ENCODE measurements at regions not wholly inside any gene's neighbourhood (a gene's known extent, or its start where the extent isn't known, plus 50 kb on each side); places are given as distances from the start of the nearest gene placed in this dataset.

DNA sequence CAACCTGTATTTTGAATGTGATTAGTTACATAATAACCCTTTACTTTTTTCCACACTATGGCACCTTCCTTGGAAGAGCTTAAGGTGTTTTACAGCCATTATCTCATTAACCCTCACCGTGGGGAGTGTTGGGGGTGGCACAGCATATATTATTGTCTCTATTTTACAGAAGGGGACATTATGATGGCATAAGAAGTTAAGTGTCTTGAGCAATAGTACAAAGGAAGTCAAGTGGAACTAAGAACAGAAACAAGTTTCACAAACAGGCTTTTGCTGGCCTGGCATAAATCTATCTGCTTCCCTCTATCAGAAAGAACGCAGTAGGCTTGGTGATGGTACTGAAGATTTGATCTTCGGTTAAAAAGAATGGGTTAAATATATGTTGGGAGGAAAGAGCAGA, 169.7 kb upstream of the OTX2 start:
- H3K4me1 ChIP-seq: no peaks in the 10 kb centered on the region
- no peak overlapping the region for H3K4me3 ChIP-seq
- no peaks in the 10 kb centered on the region for H3K36me3 ChIP-seq
- peaks cover 4% of the 10 kb centered on the region for H3K27me3 ChIP-seq
- ATAC-seq: no peak
- H3K27ac ChIP-seq: no peak overlapping the region
- TF ChIP-seq POLR2A (IDR thresholded peaks at IDR 0.05): no peak
- TF ChIP-seq, protein P1, sequence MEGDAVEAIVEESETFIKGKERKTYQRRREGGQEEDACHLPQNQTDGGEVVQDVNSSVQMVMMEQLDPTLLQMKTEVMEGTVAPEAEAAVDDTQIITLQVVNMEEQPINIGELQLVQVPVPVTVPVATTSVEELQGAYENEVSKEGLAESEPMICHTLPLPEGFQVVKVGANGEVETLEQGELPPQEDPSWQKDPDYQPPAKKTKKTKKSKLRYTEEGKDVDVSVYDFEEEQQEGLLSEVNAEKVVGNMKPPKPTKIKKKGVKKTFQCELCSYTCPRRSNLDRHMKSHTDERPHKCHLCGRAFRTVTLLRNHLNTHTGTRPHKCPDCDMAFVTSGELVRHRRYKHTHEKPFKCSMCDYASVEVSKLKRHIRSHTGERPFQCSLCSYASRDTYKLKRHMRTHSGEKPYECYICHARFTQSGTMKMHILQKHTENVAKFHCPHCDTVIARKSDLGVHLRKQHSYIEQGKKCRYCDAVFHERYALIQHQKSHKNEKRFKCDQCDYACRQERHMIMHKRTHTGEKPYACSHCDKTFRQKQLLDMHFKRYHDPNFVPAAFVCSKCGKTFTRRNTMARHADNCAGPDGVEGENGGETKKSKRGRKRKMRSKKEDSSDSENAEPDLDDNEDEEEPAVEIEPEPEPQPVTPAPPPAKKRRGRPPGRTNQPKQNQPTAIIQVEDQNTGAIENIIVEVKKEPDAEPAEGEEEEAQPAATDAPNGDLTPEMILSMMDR (IDR thresholded peaks at IDR 0.05): no peak
- no peak for TF ChIP-seq POLR2AphosphoS5 (IDR thresholded peaks at IDR 0.05)
- TF ChIP-seq EP300 (IDR thresholded peaks at IDR 0.05): no peak
- no peaks in the 10 kb centered on the region for H3K9me3 ChIP-seq
- WGBS, 2 donors (ENCODE audit: low coverage in 1 of 2): 79 to 80% methylated on average over 3 of the region's 3 CpGs

DNA sequence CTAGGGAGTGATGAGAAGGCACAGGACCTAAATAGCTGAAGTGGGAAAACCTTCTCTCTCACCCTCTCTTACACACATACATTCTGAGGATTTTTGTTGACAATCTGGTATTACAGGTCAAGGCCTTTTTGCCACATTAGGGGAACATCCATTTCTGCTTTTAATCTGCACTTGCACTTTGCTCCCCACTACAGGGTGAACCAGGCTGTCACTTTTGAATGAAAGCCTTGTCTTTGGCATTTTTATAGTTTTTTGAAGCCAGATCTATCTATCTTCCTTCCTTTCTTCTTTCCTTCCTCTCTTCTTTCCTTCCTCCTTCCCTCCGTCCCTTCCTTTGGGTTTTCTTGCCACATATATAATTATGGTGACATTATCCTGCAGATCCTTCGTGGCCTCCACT, 165.9 kb upstream of the OTX2 start:
- Histone ChIP-seq H3K27me3 (peaks cover 4% of the 10 kb centered on the region), H3K4me3 (no peak overlapping the region), H3K27ac (no peak overlapping the region), H3K4me1 (no peaks in the 10 kb centered on the region), H3K9me3 (no peaks in the 10 kb centered on the region), H3K36me3 (no peaks in the 10 kb centered on the region)
- TF ChIP-seq EP300 (IDR thresholded peaks at IDR 0.05) (no peak), POLR2AphosphoS5 (IDR thresholded peaks at IDR 0.05) (no peak), POLR2A (IDR thresholded peaks at IDR 0.05) (no peak)
- TF ChIP-seq, protein P1 (IDR thresholded peaks at IDR 0.05): no peak
- WGBS, 2 donors (ENCODE audit: low coverage in 1 of 2): 78% methylated on average over 2 of the region's 2 CpGs; no CpG with 5 or more reads in 1 of the 2 donors
- no peak for ATAC-seq

- H3K4me1 ChIP-seq: no peaks in the 10 kb centered on the region
- no peak overlapping the region for H3K27ac ChIP-seq
- ATAC-seq: no peak
- no peaks in the 10 kb centered on the region for H3K36me3 ChIP-seq
- no peak for TF ChIP-seq POLR2AphosphoS5 (IDR thresholded peaks at IDR 0.05)
- TF ChIP-seq EP300 (IDR thresholded peaks at IDR 0.05): no peak
- TF ChIP-seq, protein P1 (IDR thresholded peaks at IDR 0.05): no peak
- no peak for TF ChIP-seq POLR2A (IDR thresholded peaks at IDR 0.05)
- H3K27me3 ChIP-seq: peaks cover 4% of the 10 kb centered on the region
- WGBS, 2 donors (ENCODE audit: low coverage in 1 of 2): 54 to 94% methylated on average over 2 to 4 of the region's 4 CpGs
- no peak overlapping the region for H3K4me3 ChIP-seq
- no peaks in the 10 kb centered on the region for H3K9me3 ChIP-seq
Measured at GRCh38 chr14:56975521-56975920, 165.2 kb upstream of the OTX2 start.

DNA sequence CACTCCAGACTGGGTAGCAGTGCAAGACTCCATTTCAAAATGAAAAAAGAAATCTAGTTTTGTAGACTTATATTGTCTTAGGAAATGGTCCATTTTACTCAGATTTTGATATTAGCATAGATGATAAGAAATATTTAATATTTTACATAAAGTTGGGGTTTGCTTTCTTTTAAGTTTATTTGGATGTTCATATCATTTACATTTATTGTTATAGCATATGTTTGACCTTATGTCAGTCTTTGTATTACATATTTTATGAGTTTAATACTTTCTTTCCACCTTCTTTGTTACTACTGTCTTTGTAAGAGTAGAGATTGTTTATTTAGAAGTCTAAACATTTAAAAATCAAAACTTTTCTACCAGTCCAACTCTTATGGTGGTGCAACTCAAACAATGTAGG, 162.7 kb upstream of the OTX2 start:
- TF ChIP-seq POLR2AphosphoS5 (IDR thresholded peaks at IDR 0.05) (no peak), POLR2A (IDR thresholded peaks at IDR 0.05) (no peak), EP300 (IDR thresholded peaks at IDR 0.05) (no peak)
- TF ChIP-seq, protein P1 (IDR thresholded peaks at IDR 0.05): no peak
- no peak overlapping the region for H3K27ac ChIP-seq
- H3K36me3 ChIP-seq: no peaks in the 10 kb centered on the region
- H3K4me1 ChIP-seq: no peaks in the 10 kb centered on the region
- no peak for ATAC-seq
- H3K27me3 ChIP-seq: peaks cover 4% of the 10 kb centered on the region
- no peaks in the 10 kb centered on the region for H3K9me3 ChIP-seq
- H3K4me3 ChIP-seq: no peak overlapping the region

- WGBS, 2 donors (ENCODE audit: low coverage in 1 of 2): 61% methylated on average over 5 of the region's 5 CpGs; no CpG with 5 or more reads in 1 of the 2 donors
- no peak overlapping the region for H3K4me3 ChIP-seq
- no peaks in the 10 kb centered on the region for H3K4me1 ChIP-seq
- H3K27me3 ChIP-seq: no peaks in the 10 kb centered on the region
- TF ChIP-seq POLR2AphosphoS5 (IDR thresholded peaks at IDR 0.05): no peak
- no peak for TF ChIP-seq POLR2A (IDR thresholded peaks at IDR 0.05)
- no peak for TF ChIP-seq EP300 (IDR thresholded peaks at IDR 0.05)
- TF ChIP-seq, protein P1 (IDR thresholded peaks at IDR 0.05): no peak
- H3K36me3 ChIP-seq: no peaks in the 10 kb centered on the region
- no peak overlapping the region for H3K27ac ChIP-seq
- ATAC-seq: no peak
- H3K9me3 ChIP-seq: no peaks in the 10 kb centered on the region
Measured at GRCh38 chr14:56964895-56965294, 154.6 kb upstream of the OTX2 start.

Data from gastroesophageal sphincter (tissue), 4 donors.